Subcutaneous abdominal adipose tissue (tissue), 5 donors: ENCODE measurements at regions not wholly inside any gene's neighbourhood (a gene's known extent, or its start where the extent isn't known, plus 50 kb on each side); places are given as distances from the start of the nearest gene placed in this dataset.

ENCODE experiments used
- H3K27ac ChIP-seq: one replicate; pipeline ENCODE4 v1.7.0; 2013; ENCODE audit warnings: low read depth, mild to moderate bottlenecking, inconsistent platforms, low read length, moderate library complexity
- H3K27me3 ChIP-seq, 5 donors: one replicate each; pipeline ENCODE4 v1.7.0; 2013; ENCODE audit warnings: low read length in 5 of 5, inconsistent platforms in 1 of 5; ENCODE audit not compliant: control insufficient read depth in 5 of 5, insufficient read depth in 4 of 5
- H3K36me3 ChIP-seq, 5 donors: one replicate each; pipeline ENCODE4 v1.7.0; 2013; ENCODE audit warnings: low read length in 5 of 5; ENCODE audit not compliant: control insufficient read depth in 5 of 5, insufficient read depth in 5 of 5
- H3K4me1 ChIP-seq, 5 donors: one replicate each; pipeline ENCODE4 v1.7.0; 2013; ENCODE audit warnings: low read length in 5 of 5, mild to moderate bottlenecking in 3 of 5, moderate library complexity in 1 of 5; ENCODE audit not compliant: control insufficient read depth in 5 of 5, insufficient read depth in 5 of 5
- H3K4me3 ChIP-seq, 5 donors: one replicate each; pipeline ENCODE4 v1.7.0; 2013; ENCODE audit warnings: low read length in 5 of 5, low read depth in 1 of 5
- H3K9ac ChIP-seq, 5 donors: one replicate each; pipeline ENCODE4 v1.7.0; 2013; ENCODE audit warnings: low read length in 5 of 5, mild to moderate bottlenecking in 4 of 5, moderate library complexity in 3 of 5
- H3K9me3 ChIP-seq, 5 donors: one replicate each; pipeline ENCODE4 v1.7.0; 2013; ENCODE audit warnings: low read length in 5 of 5; ENCODE audit not compliant: control insufficient read depth in 5 of 5
- donor health status: healthy.
- donor health status: healthy.
- donor health status: healthy.
- donor health status: healthy.
- donor health status: healthy.

GRCh38 chr4:157787618-157788017, 385.2 kb downstream of the GASK1B start:
- Histone ChIP-seq H3K9ac (no peak overlapping the region), H3K9me3 (no peaks in the 10 kb centered on the region), H3K27me3 (no peaks in the 10 kb centered on the region), H3K4me3 (no peak overlapping the region), H3K27ac (no peak overlapping the region), H3K36me3 (no peaks in the 10 kb centered on the region), H3K4me1 (no peaks in the 10 kb centered on the region)

- Histone ChIP-seq H3K9me3 (peaks cover 0 to 3% (median 0%) of the 10 kb centered on the region in 5 donors), H3K27me3 (no peaks in the 10 kb centered on the region), H3K9ac (no peak overlapping the region), H3K27ac (no peak overlapping the region), H3K4me1 (no peaks in the 10 kb centered on the region), H3K4me3 (no peak overlapping the region), H3K36me3 (no peaks in the 10 kb centered on the region)
Observed at GRCh38 chr4:157781361-157781760, 391.5 kb downstream of the GASK1B start.

GRCh38 chr4:157779081-157779480, 393.7 kb downstream of the GASK1B start:
- peaks cover 0 to 3% (median 0%) of the 10 kb centered on the region in 5 donors for H3K9me3 ChIP-seq
- no peaks in the 10 kb centered on the region for H3K27me3 ChIP-seq

GRCh38 chr4:157776930-157777528, 395.8 kb downstream of the GASK1B start:
- no peak overlapping the region for H3K9ac ChIP-seq
- no peaks in the 10 kb centered on the region for H3K36me3 ChIP-seq
- no peaks in the 10 kb centered on the region for H3K4me1 ChIP-seq
- H3K27ac ChIP-seq: no peak overlapping the region
- H3K27me3 ChIP-seq: no peaks in the 10 kb centered on the region
- H3K4me3 ChIP-seq: no peak overlapping the region
- H3K9me3 ChIP-seq: peaks cover 0 to 3% (median 0%) of the 10 kb centered on the region in 5 donors

More at GRCh38 chr4:157779081-157779480, 393.7 kb downstream of the GASK1B start:
- H3K27ac ChIP-seq: no peak overlapping the region
- H3K9ac ChIP-seq: no peak overlapping the region
- H3K36me3 ChIP-seq: no peaks in the 10 kb centered on the region
- no peak overlapping the region for H3K4me3 ChIP-seq
- H3K4me1 ChIP-seq: no peaks in the 10 kb centered on the region

- no peaks in the 10 kb centered on the region for H3K36me3 ChIP-seq
- no peak overlapping the region for H3K27ac ChIP-seq
- no peak overlapping the region for H3K9ac ChIP-seq
- H3K4me1 ChIP-seq: no peaks in the 10 kb centered on the region
- H3K9me3 ChIP-seq: peaks cover 0 to 3% (median 0%) of the 10 kb centered on the region in 5 donors
- no peak overlapping the region for H3K4me3 ChIP-seq
- H3K27me3 ChIP-seq: no peaks in the 10 kb centered on the region
Observed at GRCh38 chr4:157775971-157776370, 396.9 kb downstream of the GASK1B start.

GRCh38 chr4:157772907-157773306, 399.9 kb downstream of the GASK1B start:
- Histone ChIP-seq H3K27me3 (no peaks in the 10 kb centered on the region), H3K9me3 (peaks cover 0 to 3% (median 0%) of the 10 kb centered on the region in 5 donors), H3K36me3 (no peaks in the 10 kb centered on the region), H3K4me3 (no peak overlapping the region), H3K9ac (no peak overlapping the region), H3K27ac (no peak overlapping the region), H3K4me1 (no peaks in the 10 kb centered on the region)

- H3K27ac ChIP-seq: no peak overlapping the region
- no peak overlapping the region for H3K4me3 ChIP-seq
- no peaks in the 10 kb centered on the region for H3K36me3 ChIP-seq
- H3K27me3 ChIP-seq: no peaks in the 10 kb centered on the region
- H3K4me1 ChIP-seq: no peaks in the 10 kb centered on the region
- H3K9ac ChIP-seq: no peak overlapping the region
- H3K9me3 ChIP-seq: no peaks in the 10 kb centered on the region
Observed at GRCh38 chr4:157768419-157768818, 404.4 kb downstream of the GASK1B start.

GRCh38 chr4:157763490-157763889, 409.3 kb downstream of the GASK1B start:
- Histone ChIP-seq H3K27me3 (peaks cover 0 to 3% (median 0%) of the 10 kb centered on the region in 5 donors), H3K4me3 (no peak overlapping the region), H3K4me1 (no peaks in the 10 kb centered on the region), H3K9me3 (peaks cover 0 to 2% (median 0%) of the 10 kb centered on the region in 5 donors), H3K36me3 (no peaks in the 10 kb centered on the region), H3K27ac (no peak overlapping the region), H3K9ac (no peak overlapping the region)

- Histone ChIP-seq H3K4me3 (no peak overlapping the region), H3K27me3 (no peaks in the 10 kb centered on the region), H3K4me1 (no peaks in the 10 kb centered on the region), H3K36me3 (no peaks in the 10 kb centered on the region), H3K27ac (no peak overlapping the region), H3K9me3 (peaks cover 0 to 3% (median 0%) of the 10 kb centered on the region in 5 donors), H3K9ac (no peak overlapping the region)
Observed at GRCh38 chr4:157754410-157754809, 418.4 kb downstream of the GASK1B start.

GRCh38 chr4:157751631-157752030, 421.2 kb downstream of the GASK1B start:
- Histone ChIP-seq H3K27ac (no peak overlapping the region), H3K27me3 (no peaks in the 10 kb centered on the region), H3K9me3 (peaks cover 0 to 3% (median 0%) of the 10 kb centered on the region in 5 donors), H3K36me3 (no peaks in the 10 kb centered on the region), H3K9ac (no peak overlapping the region), H3K4me1 (no peaks in the 10 kb centered on the region), H3K4me3 (no peak overlapping the region)
